ENCODE measurements at regions not wholly inside any gene's neighbourhood (a gene's known extent, or its start where the extent isn't known, plus 50 kb on each side); places are given as distances from the start of the nearest gene placed in this dataset.

GRCh38 chr6:53727748-53728147 is 62.2 kb upstream of the KLHL31 start:
- no peaks in the 10 kb centered on the region for H3K27me3 ChIP-seq (ENCODE audit: control insufficient read depth in 3 of 3, insufficient read depth in 3 of 3, low read depth in 1 of 3, low read length in 3 of 3)
- H3K4me1 ChIP-seq (ENCODE audit: control insufficient read depth in 2 of 2, insufficient read depth in 1 of 2, low read depth in 1 of 2, low read length in 2 of 2) = peaks cover 3 to 7% of the 10 kb centered on the region in 2 donors
- no peak overlapping the region for H2BK120ac ChIP-seq (ENCODE audit: low read depth, low read length)
- no peak overlapping the region for H4K91ac ChIP-seq (ENCODE audit: low read depth, low read length, poor library complexity)
- no CpG with 5 or more reads among the region's 5 CpGs for WGBS, 2 donors (ENCODE audit: extremely low coverage in 2 of 2, insufficient read length in 2 of 2, insufficient replicate concordance in 1 of 2)
- DNase-seq (ENCODE audit: low spot score) = no peak
- no peak overlapping the region for H3K4me2 ChIP-seq (ENCODE audit: insufficient read depth, low read length, poor library complexity, severe bottlenecking)
- H2BK12ac ChIP-seq (ENCODE audit: low read length) = no peak overlapping the region
- no peak overlapping the region for H3K14ac ChIP-seq (ENCODE audit: low read length)
- no peak overlapping the region for H4K8ac ChIP-seq (ENCODE audit: low read depth, low read length)
- no peaks in the 10 kb centered on the region for H3K36me3 ChIP-seq (replicated peaks in 1 of 2; ENCODE audit: control insufficient read depth in 2 of 2, insufficient read depth in 2 of 2, low read length in 2 of 2)
- H2AFZ ChIP-seq (ENCODE audit: low read length) = no peak overlapping the region
- no peaks in the 10 kb centered on the region for H3K79me1 ChIP-seq (ENCODE audit: low read depth, low read length)
- no peak overlapping the region for H2BK15ac ChIP-seq (ENCODE audit: low read length)
- H3K9me3 ChIP-seq (replicated peaks in 1 of 2; ENCODE audit: control insufficient read depth in 2 of 2, insufficient read depth in 1 of 2, low read depth in 1 of 2, low read length in 2 of 2) = no peaks in the 10 kb centered on the region
- H3K23ac ChIP-seq (ENCODE audit: low read depth, low read length, poor library complexity) = no peak overlapping the region
- H3K4me3 ChIP-seq (ENCODE audit: low read length in 2 of 2) = no peak overlapping the region
- no peak overlapping the region for H3K4ac ChIP-seq (ENCODE audit: low read length)
- no peak overlapping the region for H2BK5ac ChIP-seq (ENCODE audit: low read length)
- no peak overlapping the region for H3K18ac ChIP-seq (ENCODE audit: low read length)
- H3K9ac ChIP-seq (ENCODE audit: low read depth, low read length, poor library complexity) = no peak overlapping the region
- no peak overlapping the region for H2AK5ac ChIP-seq (ENCODE audit: low read depth, low read length)
- H3K27ac ChIP-seq (replicated peaks; ENCODE audit: low read length) = no peak overlapping the region

- H3K23ac ChIP-seq (ENCODE audit: low read depth, low read length, poor library complexity) = no peak overlapping the region
- no peak overlapping the region for H4K8ac ChIP-seq (ENCODE audit: low read depth, low read length)
- no CpG with 5 or more reads among the region's 18 CpGs for WGBS, 2 donors (ENCODE audit: extremely low coverage in 2 of 2, insufficient read length in 2 of 2, insufficient replicate concordance in 1 of 2)
- no peaks in the 10 kb centered on the region for H3K27me3 ChIP-seq (ENCODE audit: control insufficient read depth in 3 of 3, insufficient read depth in 3 of 3, low read depth in 1 of 3, low read length in 3 of 3)
- H3K4ac ChIP-seq (ENCODE audit: low read length) = no peak overlapping the region
- H3K4me3 ChIP-seq (ENCODE audit: low read length in 2 of 2) = no peak overlapping the region
- H4K91ac ChIP-seq (ENCODE audit: low read depth, low read length, poor library complexity) = no peak overlapping the region
- H3K14ac ChIP-seq (ENCODE audit: low read length) = no peak overlapping the region
- H3K4me1 ChIP-seq (ENCODE audit: control insufficient read depth in 2 of 2, insufficient read depth in 1 of 2, low read depth in 1 of 2, low read length in 2 of 2) = peaks cover 3 to 7% of the 10 kb centered on the region in 2 donors
- no peaks in the 10 kb centered on the region for H3K36me3 ChIP-seq (replicated peaks in 1 of 2; ENCODE audit: control insufficient read depth in 2 of 2, insufficient read depth in 2 of 2, low read length in 2 of 2)
- H2BK15ac ChIP-seq (ENCODE audit: low read length) = no peak overlapping the region
- H2BK12ac ChIP-seq (ENCODE audit: low read length) = no peak overlapping the region
- no peak overlapping the region for H3K18ac ChIP-seq (ENCODE audit: low read length)
- no peaks in the 10 kb centered on the region for H3K9me3 ChIP-seq (replicated peaks in 1 of 2; ENCODE audit: control insufficient read depth in 2 of 2, insufficient read depth in 1 of 2, low read depth in 1 of 2, low read length in 2 of 2)
- no peak overlapping the region for H2BK5ac ChIP-seq (ENCODE audit: low read length)
- H2AK5ac ChIP-seq (ENCODE audit: low read depth, low read length) = no peak overlapping the region
- no peak overlapping the region for H2BK120ac ChIP-seq (ENCODE audit: low read depth, low read length)
- no peak overlapping the region for H3K4me2 ChIP-seq (ENCODE audit: insufficient read depth, low read length, poor library complexity, severe bottlenecking)
- H3K79me1 ChIP-seq (ENCODE audit: low read depth, low read length) = no peaks in the 10 kb centered on the region
- peak; percentile 67 for DNase-seq (ENCODE audit: low spot score)
- no peak overlapping the region for H3K27ac ChIP-seq (replicated peaks; ENCODE audit: low read length)
- H2AFZ ChIP-seq (ENCODE audit: low read length) = peak overlapping the region; percentile 74
- H3K9ac ChIP-seq (ENCODE audit: low read depth, low read length, poor library complexity) = no peak overlapping the region
These were observed 60.4 kb upstream of the KLHL31 start for GRCh38 chr6:53725791-53726575.

GRCh38 chr6:53724501-53724900 is 58.9 kb upstream of the KLHL31 start:
- no peaks in the 10 kb centered on the region for H3K9me3 ChIP-seq (replicated peaks in 1 of 2; ENCODE audit: control insufficient read depth in 2 of 2, insufficient read depth in 1 of 2, low read depth in 1 of 2, low read length in 2 of 2)
- H3K36me3 ChIP-seq (replicated peaks in 1 of 2; ENCODE audit: control insufficient read depth in 2 of 2, insufficient read depth in 2 of 2, low read length in 2 of 2) = no peaks in the 10 kb centered on the region
- H2AK5ac ChIP-seq (ENCODE audit: low read depth, low read length) = no peak overlapping the region
- H2BK12ac ChIP-seq (ENCODE audit: low read length) = no peak overlapping the region
- H2BK120ac ChIP-seq (ENCODE audit: low read depth, low read length) = no peak overlapping the region
- H3K14ac ChIP-seq (ENCODE audit: low read length) = no peak overlapping the region
- no peaks in the 10 kb centered on the region for H3K27me3 ChIP-seq (ENCODE audit: control insufficient read depth in 3 of 3, insufficient read depth in 3 of 3, low read depth in 1 of 3, low read length in 3 of 3)
- no peak overlapping the region for H3K4me3 ChIP-seq (ENCODE audit: low read length in 2 of 2)
- no peak overlapping the region for H2BK5ac ChIP-seq (ENCODE audit: low read length)
- H2BK15ac ChIP-seq (ENCODE audit: low read length) = no peak overlapping the region
- no peak overlapping the region for H3K27ac ChIP-seq (replicated peaks; ENCODE audit: low read length)
- no CpG with 5 or more reads among the region's 1 CpG for WGBS, 2 donors (ENCODE audit: extremely low coverage in 2 of 2, insufficient read length in 2 of 2, insufficient replicate concordance in 1 of 2)
- H4K8ac ChIP-seq (ENCODE audit: low read depth, low read length) = no peak overlapping the region
- H3K4me2 ChIP-seq (ENCODE audit: insufficient read depth, low read length, poor library complexity, severe bottlenecking) = no peak overlapping the region
- H2AFZ ChIP-seq (ENCODE audit: low read length) = no peak overlapping the region
- no peak overlapping the region for H3K4ac ChIP-seq (ENCODE audit: low read length)
- H3K9ac ChIP-seq (ENCODE audit: low read depth, low read length, poor library complexity) = no peak overlapping the region
- H3K23ac ChIP-seq (ENCODE audit: low read depth, low read length, poor library complexity) = no peak overlapping the region
- peaks cover 0 to 3% of the 10 kb centered on the region in 2 donors for H3K4me1 ChIP-seq (ENCODE audit: control insufficient read depth in 2 of 2, insufficient read depth in 1 of 2, low read depth in 1 of 2, low read length in 2 of 2)
- DNase-seq (ENCODE audit: low spot score) = no peak
- no peak overlapping the region for H4K91ac ChIP-seq (ENCODE audit: low read depth, low read length, poor library complexity)
- H3K18ac ChIP-seq (ENCODE audit: low read length) = no peak overlapping the region
- H3K79me1 ChIP-seq (ENCODE audit: low read depth, low read length) = no peaks in the 10 kb centered on the region

- Histone ChIP-seq H3K23ac (ENCODE audit: low read depth, low read length, poor library complexity) (no peak overlapping the region), H3K4ac (ENCODE audit: low read length) (no peak overlapping the region), H2BK12ac (ENCODE audit: low read length) (no peak overlapping the region), H3K27me3 (ENCODE audit: control insufficient read depth in 3 of 3, insufficient read depth in 3 of 3, low read depth in 1 of 3, low read length in 3 of 3) (no peaks in the 10 kb centered on the region), H2BK120ac (ENCODE audit: low read depth, low read length) (no peak overlapping the region), H2AFZ (ENCODE audit: low read length) (no peak overlapping the region), H2BK5ac (ENCODE audit: low read length) (no peak overlapping the region), H3K18ac (ENCODE audit: low read length) (no peak overlapping the region), H3K14ac (ENCODE audit: low read length) (no peak overlapping the region), H4K91ac (ENCODE audit: low read depth, low read length, poor library complexity) (no peak overlapping the region), H2BK15ac (ENCODE audit: low read length) (no peak overlapping the region), H3K4me2 (ENCODE audit: insufficient read depth, low read length, poor library complexity, severe bottlenecking) (no peak overlapping the region), H3K36me3 (replicated peaks in 1 of 2; ENCODE audit: control insufficient read depth in 2 of 2, insufficient read depth in 2 of 2, low read length in 2 of 2) (no peaks in the 10 kb centered on the region), H3K9me3 (replicated peaks in 1 of 2; ENCODE audit: control insufficient read depth in 2 of 2, insufficient read depth in 1 of 2, low read depth in 1 of 2, low read length in 2 of 2) (no peaks in the 10 kb centered on the region), H3K4me3 (ENCODE audit: low read length in 2 of 2) (no peak overlapping the region), H3K79me1 (ENCODE audit: low read depth, low read length) (no peaks in the 10 kb centered on the region), H3K9ac (ENCODE audit: low read depth, low read length, poor library complexity) (no peak overlapping the region), H2AK5ac (ENCODE audit: low read depth, low read length) (no peak overlapping the region), H3K27ac (replicated peaks; ENCODE audit: low read length) (no peak overlapping the region), H3K4me1 (ENCODE audit: control insufficient read depth in 2 of 2, insufficient read depth in 1 of 2, low read depth in 1 of 2, low read length in 2 of 2) (peaks cover 0 to 3% of the 10 kb centered on the region in 2 donors), H4K8ac (ENCODE audit: low read depth, low read length) (no peak overlapping the region)
- whole genome bisulfite sequencing, 2 donors (ENCODE audit: extremely low coverage in 2 of 2, insufficient read length in 2 of 2, insufficient replicate concordance in 1 of 2) = no CpG with 5 or more reads among the region's 1 CpG
- no peak for DNase-seq (ENCODE audit: low spot score)
These were observed 57.8 kb upstream of the KLHL31 start for GRCh38 chr6:53723331-53723730.
